ENCODE measurements at regions not wholly inside any gene's neighbourhood (a gene's known extent, or its start where the extent isn't known, plus 50 kb on each side); places are given as distances from the start of the nearest gene placed in this dataset.

- TF ChIP-seq, protein P1, sequence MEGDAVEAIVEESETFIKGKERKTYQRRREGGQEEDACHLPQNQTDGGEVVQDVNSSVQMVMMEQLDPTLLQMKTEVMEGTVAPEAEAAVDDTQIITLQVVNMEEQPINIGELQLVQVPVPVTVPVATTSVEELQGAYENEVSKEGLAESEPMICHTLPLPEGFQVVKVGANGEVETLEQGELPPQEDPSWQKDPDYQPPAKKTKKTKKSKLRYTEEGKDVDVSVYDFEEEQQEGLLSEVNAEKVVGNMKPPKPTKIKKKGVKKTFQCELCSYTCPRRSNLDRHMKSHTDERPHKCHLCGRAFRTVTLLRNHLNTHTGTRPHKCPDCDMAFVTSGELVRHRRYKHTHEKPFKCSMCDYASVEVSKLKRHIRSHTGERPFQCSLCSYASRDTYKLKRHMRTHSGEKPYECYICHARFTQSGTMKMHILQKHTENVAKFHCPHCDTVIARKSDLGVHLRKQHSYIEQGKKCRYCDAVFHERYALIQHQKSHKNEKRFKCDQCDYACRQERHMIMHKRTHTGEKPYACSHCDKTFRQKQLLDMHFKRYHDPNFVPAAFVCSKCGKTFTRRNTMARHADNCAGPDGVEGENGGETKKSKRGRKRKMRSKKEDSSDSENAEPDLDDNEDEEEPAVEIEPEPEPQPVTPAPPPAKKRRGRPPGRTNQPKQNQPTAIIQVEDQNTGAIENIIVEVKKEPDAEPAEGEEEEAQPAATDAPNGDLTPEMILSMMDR (IDR thresholded peaks at IDR 0.05): no peak
- TF ChIP-seq POLR2A (IDR thresholded peaks at IDR 0.05): no peak
These were observed 589.1 kb upstream of the MGMT start for GRCh38 chr10:128877936-128878335.
